Activated naive CD8-positive, alpha-beta T cell treated with anti-CD3 and anti-CD28 coated beads for 36 hours (primary cell): ENCODE measurements at regions not wholly inside any gene's neighbourhood (a gene's known extent, or its start where the extent isn't known, plus 50 kb on each side); places are given as distances from the start of the nearest gene placed in this dataset.
"Not testable (repeated sequence)": the region's sequence is repeated elsewhere in the genome, so short reads cannot be mapped to it uniquely, and the experiment has no call there.

Experiments
- DNase-seq: peaks from one replicate; pipeline ENCODE4 v3.0.0; 2021
- H3K27ac Mint-ChIP-seq: one replicate; pipeline ENCODE4 v1.8.0; 2022; ENCODE audit warnings: mild to moderate bottlenecking, moderate library complexity, mixed read lengths
- H3K27me3 Mint-ChIP-seq: one replicate; pipeline ENCODE4 v1.8.0; 2022; ENCODE audit warnings: mild to moderate bottlenecking, mixed read lengths
- H3K36me3 Mint-ChIP-seq: one replicate; pipeline ENCODE4 v1.8.0; 2021; ENCODE audit warnings: mild to moderate bottlenecking, mixed read lengths
- H3K4me1 Mint-ChIP-seq: one replicate; pipeline ENCODE4 v1.8.0; 2021; ENCODE audit warnings: mixed read lengths
- H3K4me3 Mint-ChIP-seq: one replicate; pipeline ENCODE4 v1.8.0; 2022; ENCODE audit warnings: mild to moderate bottlenecking, moderate library complexity, mixed read lengths
- H3K9me3 Mint-ChIP-seq: one replicate; pipeline ENCODE4 v1.8.0; 2022; ENCODE audit warnings: mixed read lengths

- DNase-seq = no peak
- H3K4me3 Mint-ChIP-seq = no peak overlapping the region
- H3K9me3 Mint-ChIP-seq = no peaks in the 10 kb centered on the region
- H3K36me3 Mint-ChIP-seq = no peaks in the 10 kb centered on the region
- no peaks in the 10 kb centered on the region for H3K4me1 Mint-ChIP-seq
- H3K27ac Mint-ChIP-seq = no peak overlapping the region
- H3K27me3 Mint-ChIP-seq = peaks cover 2% of the 10 kb centered on the region
Measured at GRCh38 chr12:43222796-43223195, 329.2 kb downstream of the ADAMTS20 start.

- no peaks in the 10 kb centered on the region for H3K4me1 Mint-ChIP-seq
- H3K36me3 Mint-ChIP-seq = no peaks in the 10 kb centered on the region
- no peak for DNase-seq
- H3K4me3 Mint-ChIP-seq = no peak overlapping the region
- no peaks in the 10 kb centered on the region for H3K9me3 Mint-ChIP-seq
- H3K27me3 Mint-ChIP-seq = no peaks in the 10 kb centered on the region
- no peak overlapping the region for H3K27ac Mint-ChIP-seq
Measured at GRCh38 chr12:43221216-43221615, 330.8 kb downstream of the ADAMTS20 start.

- H3K36me3 Mint-ChIP-seq = no peaks in the 10 kb centered on the region
- H3K9me3 Mint-ChIP-seq = no peaks in the 10 kb centered on the region
- no peak for DNase-seq
- no peaks in the 10 kb centered on the region for H3K27me3 Mint-ChIP-seq
- no peaks in the 10 kb centered on the region for H3K4me1 Mint-ChIP-seq
- no peak overlapping the region for H3K4me3 Mint-ChIP-seq
- H3K27ac Mint-ChIP-seq = no peak overlapping the region
Measured at GRCh38 chr12:43216490-43216889, 335.5 kb downstream of the ADAMTS20 start.

GRCh38 chr12:43214166-43214565, 337.8 kb downstream of the ADAMTS20 start:
- H3K4me1 Mint-ChIP-seq = no peaks in the 10 kb centered on the region
- DNase-seq = no peak
- H3K27ac Mint-ChIP-seq = no peak overlapping the region
- no peaks in the 10 kb centered on the region for H3K36me3 Mint-ChIP-seq
- H3K9me3 Mint-ChIP-seq = no peaks in the 10 kb centered on the region
- no peak overlapping the region for H3K4me3 Mint-ChIP-seq
- H3K27me3 Mint-ChIP-seq = no peaks in the 10 kb centered on the region

GRCh38 chr12:43213608-43214007, 338.4 kb downstream of the ADAMTS20 start:
- Mint-ChIP-seq H3K4me3 (no peak overlapping the region), H3K27ac (no peak overlapping the region), H3K9me3 (no peaks in the 10 kb centered on the region), H3K4me1 (no peaks in the 10 kb centered on the region), H3K27me3 (no peaks in the 10 kb centered on the region), H3K36me3 (no peaks in the 10 kb centered on the region)
- no peak for DNase-seq

GRCh38 chr12:43210485-43211192, 341.4 kb downstream of the ADAMTS20 start:
- H3K27me3 Mint-ChIP-seq = no peaks in the 10 kb centered on the region

GRCh38 chr12:43208627-43209026, 343.4 kb downstream of the ADAMTS20 start:
- no peaks in the 10 kb centered on the region for H3K9me3 Mint-ChIP-seq
- H3K4me1 Mint-ChIP-seq = no peaks in the 10 kb centered on the region
- H3K27ac Mint-ChIP-seq = no peak overlapping the region
- no peaks in the 10 kb centered on the region for H3K36me3 Mint-ChIP-seq
- no peak overlapping the region for H3K4me3 Mint-ChIP-seq
- H3K27me3 Mint-ChIP-seq = peaks cover 4% of the 10 kb centered on the region
- DNase-seq = no peak

More at GRCh38 chr12:43210485-43211192, 341.4 kb downstream of the ADAMTS20 start:
- H3K4me3 Mint-ChIP-seq = no peak overlapping the region
- H3K36me3 Mint-ChIP-seq = no peaks in the 10 kb centered on the region
- H3K4me1 Mint-ChIP-seq = no peaks in the 10 kb centered on the region
- no peak overlapping the region for H3K27ac Mint-ChIP-seq
- DNase-seq = no peak
- H3K9me3 Mint-ChIP-seq = no peaks in the 10 kb centered on the region

- DNase-seq = no peak
- no peaks in the 10 kb centered on the region for H3K4me1 Mint-ChIP-seq
- H3K4me3 Mint-ChIP-seq = no peak overlapping the region
- H3K27me3 Mint-ChIP-seq = peaks cover 4% of the 10 kb centered on the region
- H3K36me3 Mint-ChIP-seq = no peaks in the 10 kb centered on the region
- no peak overlapping the region for H3K27ac Mint-ChIP-seq
- no peaks in the 10 kb centered on the region for H3K9me3 Mint-ChIP-seq
Measured at GRCh38 chr12:43208221-43208620, 343.8 kb downstream of the ADAMTS20 start.

- no peak for DNase-seq
- Mint-ChIP-seq H3K27me3 (peaks cover 4% of the 10 kb centered on the region), H3K4me3 (no peak overlapping the region), H3K27ac (no peak overlapping the region), H3K9me3 (no peaks in the 10 kb centered on the region), H3K36me3 (no peaks in the 10 kb centered on the region), H3K4me1 (no peaks in the 10 kb centered on the region)
Measured at GRCh38 chr12:43206396-43206795, 345.6 kb downstream of the ADAMTS20 start.

GRCh38 chr12:43198608-43199007, 353.4 kb downstream of the ADAMTS20 start:
- H3K9me3 Mint-ChIP-seq = peaks cover 2% of the 10 kb centered on the region
- no peak overlapping the region for H3K27ac Mint-ChIP-seq

GRCh38 chr12:43196268-43196907, 355.6 kb downstream of the ADAMTS20 start:
- no peaks in the 10 kb centered on the region for H3K36me3 Mint-ChIP-seq
- H3K4me1 Mint-ChIP-seq = no peaks in the 10 kb centered on the region
- no peaks in the 10 kb centered on the region for H3K27me3 Mint-ChIP-seq
- H3K27ac Mint-ChIP-seq = no peak overlapping the region
- no peak overlapping the region for H3K4me3 Mint-ChIP-seq
- H3K9me3 Mint-ChIP-seq = peaks cover 5% of the 10 kb centered on the region
- DNase-seq = no peak

More at GRCh38 chr12:43198608-43199007, 353.4 kb downstream of the ADAMTS20 start:
- Mint-ChIP-seq H3K4me1 (no peaks in the 10 kb centered on the region), H3K36me3 (no peaks in the 10 kb centered on the region), H3K27me3 (no peaks in the 10 kb centered on the region), H3K4me3 (no peak overlapping the region)
- DNase-seq = no peak

- H3K4me1 Mint-ChIP-seq, H3K36me3 Mint-ChIP-seq, H3K9me3 Mint-ChIP-seq, H3K4me3 Mint-ChIP-seq, DNase-seq, H3K27ac Mint-ChIP-seq, H3K27me3 Mint-ChIP-seq: not testable (repeated sequence)
Measured at GRCh38 chr12:43193096-43193495, 358.9 kb downstream of the ADAMTS20 start.

GRCh38 chr12:43192442-43192841, 359.6 kb downstream of the ADAMTS20 start:
- not testable (repeated sequence) for H3K27ac Mint-ChIP-seq, H3K4me1 Mint-ChIP-seq, H3K27me3 Mint-ChIP-seq, DNase-seq, H3K9me3 Mint-ChIP-seq, H3K4me3 Mint-ChIP-seq, H3K36me3 Mint-ChIP-seq

- no peak for DNase-seq
- H3K4me3 Mint-ChIP-seq = no peak overlapping the region
- no peaks in the 10 kb centered on the region for H3K27me3 Mint-ChIP-seq
- no peak overlapping the region for H3K27ac Mint-ChIP-seq
- H3K9me3 Mint-ChIP-seq = peaks cover 8% of the 10 kb centered on the region
- no peaks in the 10 kb centered on the region for H3K36me3 Mint-ChIP-seq
- no peaks in the 10 kb centered on the region for H3K4me1 Mint-ChIP-seq
Measured at GRCh38 chr12:43180242-43180641, 371.8 kb downstream of the ADAMTS20 start.

GRCh38 chr12:43179486-43179885, 372.5 kb downstream of the ADAMTS20 start:
- Mint-ChIP-seq H3K4me3 (no peak overlapping the region), H3K27me3 (no peaks in the 10 kb centered on the region), H3K36me3 (no peaks in the 10 kb centered on the region), H3K27ac (no peak overlapping the region), H3K4me1 (no peaks in the 10 kb centered on the region), H3K9me3 (peaks cover 8% of the 10 kb centered on the region)
- DNase-seq = no peak

- Mint-ChIP-seq H3K27ac (no peak overlapping the region), H3K36me3 (no peaks in the 10 kb centered on the region), H3K4me1 (no peaks in the 10 kb centered on the region), H3K9me3 (peaks cover 2% of the 10 kb centered on the region), H3K4me3 (no peak overlapping the region), H3K27me3 (no peaks in the 10 kb centered on the region)
- DNase-seq = no peak
Measured at GRCh38 chr12:43177276-43177675, 374.7 kb downstream of the ADAMTS20 start.
